ENCODE measurements at regions not wholly inside any gene's neighbourhood (a gene's known extent, or its start where the extent isn't known, plus 50 kb on each side); places are given as distances from the start of the nearest gene placed in this dataset.

- Histone ChIP-seq H3K27ac (ENCODE audit: low read depth) (no peak overlapping the region), H3K79me2 (replicated peaks; ENCODE audit: insufficient read depth) (no peaks in the 10 kb centered on the region), H3K36me3 (ENCODE audit: insufficient read depth) (no peaks in the 10 kb centered on the region), H3K9me2 (ENCODE audit: insufficient read depth) (no peaks in the 10 kb centered on the region), H2AFZ (no peak overlapping the region), H3K4me3 (no peak overlapping the region), H3K27me3 (ENCODE audit: insufficient read depth) (no peaks in the 10 kb centered on the region), H3K4me1 (ENCODE audit: insufficient read depth) (no peaks in the 10 kb centered on the region), H4K20me1 (replicated peaks; ENCODE audit: insufficient read depth) (no peaks in the 10 kb centered on the region), H3F3A (replicated peaks; ENCODE audit: low read depth) (no peaks in the 10 kb centered on the region), H3K4me2 (no peak overlapping the region)
- DNase-seq (ENCODE audit: low spot score): no peak
- no peaks in the 10 kb centered on the region for H3K4me1 Mint-ChIP-seq
- ATAC-seq: no peak
- no peak overlapping the region for H3K4me3 Mint-ChIP-seq
- peaks cover 2% of the 10 kb centered on the region for H3K27me3 Mint-ChIP-seq (ENCODE audit: insufficient read depth, low read depth, poor library complexity)
- no peaks in the 10 kb centered on the region; the same call in 2 of the 3 replicates for H3K36me3 Mint-ChIP-seq (ENCODE audit: low read depth)
- no peak for TF ChIP-seq CREB1 (CRISPR knock-in tag; IDR thresholded peaks at IDR 0.05; ENCODE audit: low read depth)
- TF ChIP-seq, protein P1, sequence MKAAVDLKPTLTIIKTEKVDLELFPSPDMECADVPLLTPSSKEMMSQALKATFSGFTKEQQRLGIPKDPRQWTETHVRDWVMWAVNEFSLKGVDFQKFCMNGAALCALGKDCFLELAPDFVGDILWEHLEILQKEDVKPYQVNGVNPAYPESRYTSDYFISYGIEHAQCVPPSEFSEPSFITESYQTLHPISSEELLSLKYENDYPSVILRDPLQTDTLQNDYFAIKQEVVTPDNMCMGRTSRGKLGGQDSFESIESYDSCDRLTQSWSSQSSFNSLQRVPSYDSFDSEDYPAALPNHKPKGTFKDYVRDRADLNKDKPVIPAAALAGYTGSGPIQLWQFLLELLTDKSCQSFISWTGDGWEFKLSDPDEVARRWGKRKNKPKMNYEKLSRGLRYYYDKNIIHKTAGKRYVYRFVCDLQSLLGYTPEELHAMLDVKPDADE (IDR thresholded peaks at IDR 0.05): no peak
- TF ChIP-seq, protein P2, sequence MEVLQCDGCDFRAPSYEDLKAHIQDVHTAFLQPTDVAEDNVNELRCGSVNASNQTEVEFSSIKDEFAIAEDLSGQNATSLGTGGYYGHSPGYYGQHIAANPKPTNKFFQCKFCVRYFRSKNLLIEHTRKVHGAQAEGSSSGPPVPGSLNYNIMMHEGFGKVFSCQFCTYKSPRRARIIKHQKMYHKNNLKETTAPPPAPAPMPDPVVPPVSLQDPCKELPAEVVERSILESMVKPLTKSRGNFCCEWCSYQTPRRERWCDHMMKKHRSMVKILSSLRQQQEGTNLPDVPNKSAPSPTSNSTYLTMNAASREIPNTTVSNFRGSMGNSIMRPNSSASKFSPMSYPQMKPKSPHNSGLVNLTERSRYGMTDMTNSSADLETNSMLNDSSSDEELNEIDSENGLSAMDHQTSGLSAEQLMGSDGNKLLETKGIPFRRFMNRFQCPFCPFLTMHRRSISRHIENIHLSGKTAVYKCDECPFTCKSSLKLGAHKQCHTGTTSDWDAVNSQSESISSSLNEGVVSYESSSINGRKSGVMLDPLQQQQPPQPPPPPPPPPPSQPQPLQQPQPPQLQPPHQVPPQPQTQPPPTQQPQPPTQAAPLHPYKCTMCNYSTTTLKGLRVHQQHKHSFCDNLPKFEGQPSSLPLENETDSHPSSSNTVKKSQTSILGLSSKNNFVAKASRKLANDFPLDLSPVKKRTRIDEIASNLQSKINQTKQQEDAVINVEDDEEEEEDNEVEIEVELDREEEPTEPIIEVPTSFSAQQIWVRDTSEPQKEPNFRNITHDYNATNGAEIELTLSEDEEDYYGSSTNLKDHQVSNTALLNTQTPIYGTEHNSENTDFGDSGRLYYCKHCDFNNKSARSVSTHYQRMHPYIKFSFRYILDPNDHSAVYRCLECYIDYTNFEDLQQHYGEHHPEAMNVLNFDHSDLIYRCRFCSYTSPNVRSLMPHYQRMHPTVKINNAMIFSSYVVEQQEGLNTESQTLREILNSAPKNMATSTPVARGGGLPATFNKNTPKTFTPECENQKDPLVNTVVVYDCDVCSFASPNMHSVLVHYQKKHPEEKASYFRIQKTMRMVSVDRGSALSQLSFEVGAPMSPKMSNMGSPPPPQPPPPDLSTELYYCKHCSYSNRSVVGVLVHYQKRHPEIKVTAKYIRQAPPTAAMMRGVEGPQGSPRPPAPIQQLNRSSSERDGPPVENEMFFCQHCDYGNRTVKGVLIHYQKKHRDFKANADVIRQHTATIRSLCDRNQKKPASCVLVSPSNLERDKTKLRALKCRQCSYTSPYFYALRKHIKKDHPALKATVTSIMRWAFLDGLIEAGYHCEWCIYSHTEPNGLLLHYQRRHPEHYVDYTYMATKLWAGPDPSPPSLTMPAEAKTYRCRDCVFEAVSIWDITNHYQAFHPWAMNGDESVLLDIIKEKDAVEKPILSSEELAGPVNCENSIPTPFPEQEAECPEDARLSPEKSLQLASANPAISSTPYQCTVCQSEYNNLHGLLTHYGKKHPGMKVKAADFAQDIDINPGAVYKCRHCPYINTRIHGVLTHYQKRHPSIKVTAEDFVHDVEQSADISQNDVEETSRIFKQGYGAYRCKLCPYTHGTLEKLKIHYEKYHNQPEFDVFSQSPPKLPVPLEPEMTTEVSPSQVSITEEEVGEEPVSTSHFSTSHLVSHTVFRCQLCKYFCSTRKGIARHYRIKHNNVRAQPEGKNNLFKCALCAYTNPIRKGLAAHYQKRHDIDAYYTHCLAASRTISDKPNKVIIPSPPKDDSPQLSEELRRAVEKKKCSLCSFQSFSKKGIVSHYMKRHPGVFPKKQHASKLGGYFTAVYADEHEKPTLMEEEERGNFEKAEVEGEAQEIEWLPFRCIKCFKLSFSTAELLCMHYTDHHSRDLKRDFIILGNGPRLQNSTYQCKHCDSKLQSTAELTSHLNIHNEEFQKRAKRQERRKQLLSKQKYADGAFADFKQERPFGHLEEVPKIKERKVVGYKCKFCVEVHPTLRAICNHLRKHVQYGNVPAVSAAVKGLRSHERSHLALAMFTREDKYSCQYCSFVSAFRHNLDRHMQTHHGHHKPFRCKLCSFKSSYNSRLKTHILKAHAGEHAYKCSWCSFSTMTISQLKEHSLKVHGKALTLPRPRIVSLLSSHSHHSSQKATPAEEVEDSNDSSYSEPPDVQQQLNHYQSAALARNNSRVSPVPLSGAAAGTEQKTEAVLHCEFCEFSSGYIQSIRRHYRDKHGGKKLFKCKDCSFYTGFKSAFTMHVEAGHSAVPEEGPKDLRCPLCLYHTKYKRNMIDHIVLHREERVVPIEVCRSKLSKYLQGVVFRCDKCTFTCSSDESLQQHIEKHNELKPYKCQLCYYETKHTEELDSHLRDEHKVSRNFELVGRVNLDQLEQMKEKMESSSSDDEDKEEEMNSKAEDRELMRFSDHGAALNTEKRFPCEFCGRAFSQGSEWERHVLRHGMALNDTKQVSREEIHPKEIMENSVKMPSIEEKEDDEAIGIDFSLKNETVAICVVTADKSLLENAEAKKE (CRISPR knock-in tag; IDR thresholded peaks at IDR 0.05): no peak
- no peak for TF ChIP-seq STAT1 (IDR thresholded peaks at IDR 0.05; ENCODE audit: unreplicated experiment)
- TF ChIP-seq REST (IDR thresholded peaks at IDR 0.05; ENCODE audit: unreplicated experiment): no peak
- TF ChIP-seq EZH2phosphoT487 (IDR thresholded peaks at IDR 0.05; ENCODE audit: unreplicated experiment): no peak
- TF ChIP-seq ZNF114 (CRISPR knock-in tag; IDR thresholded peaks at IDR 0.05): no peak
- no peak for TF ChIP-seq POLR2AphosphoS5 (IDR thresholded peaks at IDR 0.05; ENCODE audit: low read depth)
- no peak for TF ChIP-seq EZH2 (IDR thresholded peaks at IDR 0.05; ENCODE audit: low read depth, unreplicated experiment)
- no peak for TF ChIP-seq NANOG (IDR thresholded peaks at IDR 0.05; ENCODE audit: borderline replicate concordance)
- no peak for TF ChIP-seq CTCF (conservative IDR thresholded peaks at IDR 0.05; ENCODE audit: low read depth in 2 of 2)
- no peak overlapping the region for H3K27ac Mint-ChIP-seq
- peaks cover 2% of the 10 kb centered on the region; the same call in 1 of the 3 replicates for H3K9me3 Mint-ChIP-seq
These were observed 456.5 kb upstream of the CPEB2 start for GRCh38 chr4:14545807-14546206.

Data from GM23338 (cell line).